B cell (primary cell): ENCODE measurements at regions not wholly inside any gene's neighbourhood (a gene's known extent, or its start where the extent isn't known, plus 50 kb on each side); places are given as distances from the start of the nearest gene placed in this dataset.

ENCODE experiments used
- EZH2 ChIP-seq: IDR thresholded peaks from 2 replicates; pipeline ENCODE4 v1.6.1; 2012; ENCODE audit warnings: borderline replicate concordance, low read depth, mild to moderate bottlenecking, moderate library complexity, low read length; ENCODE audit not compliant: insufficient read depth, poor library complexity, severe bottlenecking
- TF ChIP-seq, protein P1 (sequence below): fragments of 200-600 bp; IDR thresholded peaks from one replicate; pipeline ENCODE4 v1.8.0; 2022; ENCODE audit warnings: antibody characterized with exemption, mild to moderate bottlenecking

DNA sequence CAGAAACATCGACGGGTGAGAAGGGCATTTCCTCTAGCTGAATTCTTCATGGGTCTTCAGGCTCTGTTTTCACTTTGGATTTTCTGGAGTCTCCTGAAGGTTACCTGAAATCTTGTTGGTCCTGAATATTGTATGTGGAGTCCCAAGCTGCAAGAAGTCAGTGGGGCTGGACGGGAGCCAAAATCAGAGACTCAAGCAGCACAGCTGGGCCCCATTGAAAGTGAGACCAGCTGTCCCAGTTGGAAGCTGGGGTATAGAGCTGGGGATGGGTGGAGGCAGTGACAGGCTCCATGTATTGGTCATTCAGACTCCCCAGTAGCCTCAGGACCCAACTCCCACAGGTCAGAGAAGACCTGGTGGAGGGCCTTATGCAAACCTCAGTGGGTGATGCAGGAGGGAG lies 111.3 kb upstream of the MLN start:
- TF ChIP-seq, protein P1, sequence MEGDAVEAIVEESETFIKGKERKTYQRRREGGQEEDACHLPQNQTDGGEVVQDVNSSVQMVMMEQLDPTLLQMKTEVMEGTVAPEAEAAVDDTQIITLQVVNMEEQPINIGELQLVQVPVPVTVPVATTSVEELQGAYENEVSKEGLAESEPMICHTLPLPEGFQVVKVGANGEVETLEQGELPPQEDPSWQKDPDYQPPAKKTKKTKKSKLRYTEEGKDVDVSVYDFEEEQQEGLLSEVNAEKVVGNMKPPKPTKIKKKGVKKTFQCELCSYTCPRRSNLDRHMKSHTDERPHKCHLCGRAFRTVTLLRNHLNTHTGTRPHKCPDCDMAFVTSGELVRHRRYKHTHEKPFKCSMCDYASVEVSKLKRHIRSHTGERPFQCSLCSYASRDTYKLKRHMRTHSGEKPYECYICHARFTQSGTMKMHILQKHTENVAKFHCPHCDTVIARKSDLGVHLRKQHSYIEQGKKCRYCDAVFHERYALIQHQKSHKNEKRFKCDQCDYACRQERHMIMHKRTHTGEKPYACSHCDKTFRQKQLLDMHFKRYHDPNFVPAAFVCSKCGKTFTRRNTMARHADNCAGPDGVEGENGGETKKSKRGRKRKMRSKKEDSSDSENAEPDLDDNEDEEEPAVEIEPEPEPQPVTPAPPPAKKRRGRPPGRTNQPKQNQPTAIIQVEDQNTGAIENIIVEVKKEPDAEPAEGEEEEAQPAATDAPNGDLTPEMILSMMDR = no peak
- no peak for TF ChIP-seq EZH2
